Endothelial cell of umbilical vein (primary cell): ENCODE measurements at regions not wholly inside any gene's neighbourhood (a gene's known extent, or its start where the extent isn't known, plus 50 kb on each side); places are given as distances from the start of the nearest gene placed in this dataset.

Experiments
- CTCF ChIP-seq, 2 donors: IDR thresholded peaks; 1 replicate in 1 of 2; 2 replicates in 1 of 2; pipeline ENCODE4 v1.5.1; 2011; ENCODE audit warnings: low read length in 2 of 2, mild to moderate bottlenecking in 2 of 2, moderate library complexity in 2 of 2, control low read depth in 1 of 2, inconsistent platforms in 1 of 2, low read depth in 1 of 2; ENCODE audit not compliant: insufficient read depth in 1 of 2; ENCODE audit errors: extremely low read depth in 1 of 2
- EZH2 ChIP-seq: IDR thresholded peaks from 2 replicates; pipeline ENCODE4 v1.6.1; 2012; ENCODE audit warnings: borderline replicate concordance, low read depth, mild to moderate bottlenecking, moderate library complexity, low read length, inconsistent platforms; ENCODE audit not compliant: severe bottlenecking
- FOS ChIP-seq: IDR thresholded peaks from 2 replicates; pipeline ENCODE4 v1.6.1; 2011; ENCODE audit warnings: mild to moderate bottlenecking, low read length, moderate library complexity, borderline replicate concordance; ENCODE audit not compliant: insufficient read depth
- GATA2 ChIP-seq: IDR thresholded peaks from 2 replicates; pipeline ENCODE4 v1.7.0; 2011; ENCODE audit warnings: low read depth, mild to moderate bottlenecking, moderate library complexity, mixed read lengths, low read length; ENCODE audit not compliant: insufficient read length, insufficient read depth
- JUN ChIP-seq: IDR thresholded peaks from 2 replicates; pipeline ENCODE4 v1.6.1; 2011; ENCODE audit warnings: borderline replicate concordance, low read depth; ENCODE audit not compliant: insufficient read length, insufficient read depth
- MAX ChIP-seq: IDR thresholded peaks from 2 replicates; pipeline ENCODE4 v1.6.1; 2011; ENCODE audit not compliant: insufficient read depth, insufficient read length
- MYC ChIP-seq: IDR thresholded peaks from one replicate; pipeline ENCODE4 v1.6.1; 2011; ENCODE audit warnings: mild to moderate bottlenecking, low read depth, low read length
- POLR2A ChIP-seq: IDR thresholded peaks from 2 replicates; pipeline ENCODE4 v1.6.1; 2012; ENCODE audit warnings: low read depth, mild to moderate bottlenecking, control low read depth, low read length
- POLR2AphosphoS5 ChIP-seq: IDR thresholded peaks from 2 replicates; pipeline ENCODE4 v1.6.1; 2012; ENCODE audit warnings: low read depth, mild to moderate bottlenecking, control low read depth, low read length, moderate library complexity; ENCODE audit not compliant: insufficient read depth

- TF ChIP-seq CTCF (IDR thresholded peaks at IDR 0.05; ENCODE audit: extremely low read depth in 1 of 2, insufficient read depth in 1 of 2, low read depth in 1 of 2, low read length in 2 of 2) (no peak), POLR2AphosphoS5 (no peak), EZH2 (no peak), POLR2A (no peak), FOS (no peak), MYC (no peak), JUN (no peak), MAX (no peak), GATA2 (no peak)
Measured at GRCh38 chr13:50509771-50510441, 333.6 kb downstream of the DLEU7 start.
